Mammary epithelial cell (primary cell): ENCODE measurements at regions not wholly inside any gene's neighbourhood (a gene's known extent, or its start where the extent isn't known, plus 50 kb on each side); places are given as distances from the start of the nearest gene placed in this dataset.

ENCODE experiments used
- CTCF ChIP-seq, 2 donors: IDR thresholded peaks in 1 of 2; conservative IDR thresholded peaks in 1 of 2; 2 replicates each; pipeline ENCODE4 v1.5.1; 2011 to 2012; ENCODE audit warnings: inconsistent platforms in 2 of 2, low read length in 2 of 2, mild to moderate bottlenecking in 2 of 2, control low read depth in 1 of 2, low read depth in 1 of 2; ENCODE audit not compliant: insufficient read depth in 1 of 2; ENCODE audit errors: extremely low read depth in 1 of 2
- EZH2 ChIP-seq: IDR thresholded peaks from 2 replicates; pipeline ENCODE4 v1.6.1; 2012; ENCODE audit warnings: low read length, inconsistent platforms, borderline replicate concordance

GRCh38 chr18:1593091-1593490 lies 688.4 kb downstream of the ADCYAP1 start:
- TF ChIP-seq CTCF (conservative IDR thresholded peaks at IDR 0.05 in 1 of 2, IDR thresholded peaks at IDR 0.05 in 1 of 2; ENCODE audit: extremely low read depth in 1 of 2, insufficient read depth in 1 of 2, low read depth in 1 of 2, low read length in 2 of 2), result no peak
- TF ChIP-seq EZH2, result no peak
